ENCODE measurements at regions not wholly inside any gene's neighbourhood (a gene's known extent, or its start where the extent isn't known, plus 50 kb on each side); places are given as distances from the start of the nearest gene placed in this dataset.

DNA sequence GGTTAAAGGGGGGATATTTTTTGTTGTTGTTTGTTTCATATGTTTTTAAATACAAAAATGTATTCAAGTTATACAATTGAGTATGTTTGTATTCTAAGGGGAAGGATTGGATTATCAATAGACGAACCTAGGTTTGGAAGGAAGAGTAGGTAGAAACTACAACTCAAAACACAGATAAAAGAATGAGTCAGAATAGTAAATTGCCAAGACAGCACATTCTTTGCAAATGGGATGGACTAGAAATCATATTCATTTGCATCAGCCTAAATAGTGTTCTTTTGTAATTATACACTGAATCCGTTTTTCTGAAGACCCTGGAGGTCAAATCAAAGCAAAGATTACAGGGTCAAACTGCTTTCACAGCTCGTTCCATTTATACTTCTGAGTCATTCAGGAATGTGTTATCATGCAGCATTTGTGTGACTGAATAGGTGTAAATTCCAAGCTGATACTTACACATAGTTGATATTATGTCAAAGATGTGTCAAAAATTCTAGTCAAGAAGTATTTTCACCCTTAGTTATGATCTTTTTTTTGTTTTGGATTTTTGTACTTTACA, 273.3 kb upstream of the FAT4 start:
- no peak for TF ChIP-seq POLR2A (IDR thresholded peaks at IDR 0.05)
- TF ChIP-seq, protein P1, sequence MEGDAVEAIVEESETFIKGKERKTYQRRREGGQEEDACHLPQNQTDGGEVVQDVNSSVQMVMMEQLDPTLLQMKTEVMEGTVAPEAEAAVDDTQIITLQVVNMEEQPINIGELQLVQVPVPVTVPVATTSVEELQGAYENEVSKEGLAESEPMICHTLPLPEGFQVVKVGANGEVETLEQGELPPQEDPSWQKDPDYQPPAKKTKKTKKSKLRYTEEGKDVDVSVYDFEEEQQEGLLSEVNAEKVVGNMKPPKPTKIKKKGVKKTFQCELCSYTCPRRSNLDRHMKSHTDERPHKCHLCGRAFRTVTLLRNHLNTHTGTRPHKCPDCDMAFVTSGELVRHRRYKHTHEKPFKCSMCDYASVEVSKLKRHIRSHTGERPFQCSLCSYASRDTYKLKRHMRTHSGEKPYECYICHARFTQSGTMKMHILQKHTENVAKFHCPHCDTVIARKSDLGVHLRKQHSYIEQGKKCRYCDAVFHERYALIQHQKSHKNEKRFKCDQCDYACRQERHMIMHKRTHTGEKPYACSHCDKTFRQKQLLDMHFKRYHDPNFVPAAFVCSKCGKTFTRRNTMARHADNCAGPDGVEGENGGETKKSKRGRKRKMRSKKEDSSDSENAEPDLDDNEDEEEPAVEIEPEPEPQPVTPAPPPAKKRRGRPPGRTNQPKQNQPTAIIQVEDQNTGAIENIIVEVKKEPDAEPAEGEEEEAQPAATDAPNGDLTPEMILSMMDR (IDR thresholded peaks at IDR 0.05), result no peak
- H3K27ac ChIP-seq, result no peak overlapping the region
- H3K27me3 ChIP-seq, result no peaks in the 10 kb centered on the region
- DNase-seq, result no peak
- no peak overlapping the region for H3K4me3 ChIP-seq
- no peaks in the 10 kb centered on the region for H3K9me3 ChIP-seq
- H3K4me1 ChIP-seq, result no peaks in the 10 kb centered on the region
- no peaks in the 10 kb centered on the region for H3K36me3 ChIP-seq

DNA sequence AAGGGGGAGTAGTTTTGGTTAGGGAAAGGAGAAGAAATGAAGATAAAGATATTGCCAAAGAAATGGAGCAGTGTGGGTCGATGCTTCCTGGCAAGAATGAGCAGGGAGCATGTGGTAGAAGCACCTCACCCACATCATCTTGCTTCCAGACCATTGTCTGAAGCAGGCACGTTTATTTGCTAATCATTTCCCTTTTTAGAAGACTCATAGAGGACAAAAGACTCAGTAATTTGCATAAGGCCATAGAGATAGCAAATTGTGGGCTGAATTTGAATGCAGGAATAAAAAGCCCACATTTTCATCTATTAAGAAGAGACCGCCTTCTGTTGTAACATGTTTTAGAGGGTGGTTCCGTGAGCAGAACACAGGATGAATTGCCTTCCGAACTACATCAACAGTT, 275.2 kb upstream of the FAT4 start:
- H3K9me3 ChIP-seq, result no peaks in the 10 kb centered on the region
- H3K27ac ChIP-seq, result no peak overlapping the region
- TF ChIP-seq POLR2A (IDR thresholded peaks at IDR 0.05), result no peak
- TF ChIP-seq, protein P1 (IDR thresholded peaks at IDR 0.05), result no peak
- no peaks in the 10 kb centered on the region for H3K27me3 ChIP-seq
- no peak overlapping the region for H3K4me3 ChIP-seq
- no peak for DNase-seq
- H3K4me1 ChIP-seq, result no peaks in the 10 kb centered on the region
- H3K36me3 ChIP-seq, result no peaks in the 10 kb centered on the region

DNA sequence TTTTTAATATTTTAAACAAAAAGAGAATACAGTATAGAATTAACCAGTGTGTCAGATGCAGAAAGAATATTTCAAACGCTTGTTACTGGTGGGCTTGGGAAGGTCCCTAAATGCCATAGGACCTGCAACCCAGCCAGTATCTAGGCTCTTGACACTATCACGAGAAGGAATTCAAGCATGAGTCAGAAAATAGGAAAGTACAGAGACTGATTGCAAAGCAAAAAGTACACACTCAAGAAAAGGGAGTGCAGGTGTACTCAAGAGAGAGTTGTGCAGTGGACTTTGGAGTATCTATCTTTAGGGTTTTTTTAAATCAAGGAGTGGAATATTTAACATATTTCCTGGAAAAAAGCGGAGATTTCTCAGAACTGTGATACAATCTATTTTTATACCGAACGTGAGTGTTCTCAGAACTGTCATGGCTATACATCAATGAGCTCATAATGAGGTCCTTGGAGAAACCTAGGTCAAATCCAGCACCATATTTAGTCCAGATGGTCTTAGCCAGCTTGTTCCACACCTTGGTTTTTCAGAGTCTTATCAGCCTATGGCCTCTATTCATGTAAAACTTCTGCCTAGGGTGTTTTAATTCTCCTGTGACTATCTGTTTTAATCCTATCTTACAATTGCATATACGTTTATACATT, 291.8 kb upstream of the FAT4 start:
- H3K27me3 ChIP-seq, result no peaks in the 10 kb centered on the region
- no peak overlapping the region for H3K4me3 ChIP-seq
- no peaks in the 10 kb centered on the region for H3K4me1 ChIP-seq
- DNase-seq, result no peak
- no peaks in the 10 kb centered on the region for H3K9me3 ChIP-seq
- TF ChIP-seq, protein P1 (IDR thresholded peaks at IDR 0.05), result no peak
- TF ChIP-seq POLR2A (IDR thresholded peaks at IDR 0.05), result no peak
- H3K27ac ChIP-seq, result no peak overlapping the region
- no peaks in the 10 kb centered on the region for H3K36me3 ChIP-seq

DNA sequence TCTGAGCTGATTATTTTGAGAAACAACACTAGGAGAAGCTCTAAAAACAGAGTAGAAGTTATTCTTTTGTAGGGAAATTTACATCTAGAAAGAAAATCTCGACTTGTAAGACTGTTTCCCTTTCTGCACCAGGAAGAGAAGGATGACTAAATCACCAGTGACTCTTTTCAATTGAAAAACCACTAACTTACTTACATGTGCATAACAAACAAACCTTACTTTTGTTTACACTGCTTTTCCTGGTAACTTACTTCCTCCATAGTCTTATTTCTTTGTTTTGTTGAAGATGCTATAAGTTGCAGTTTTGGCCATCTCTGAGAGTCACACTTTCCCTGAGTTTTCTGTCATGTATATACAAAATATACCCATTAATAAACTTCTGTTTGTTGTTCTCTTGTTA, 293.6 kb upstream of the FAT4 start:
- H3K36me3 ChIP-seq, result no peaks in the 10 kb centered on the region
- DNase-seq, result no peak
- H3K4me3 ChIP-seq, result no peak overlapping the region
- no peaks in the 10 kb centered on the region for H3K9me3 ChIP-seq
- H3K27me3 ChIP-seq, result no peaks in the 10 kb centered on the region
- H3K27ac ChIP-seq, result no peak overlapping the region
- TF ChIP-seq, protein P1 (IDR thresholded peaks at IDR 0.05), result no peak
- no peaks in the 10 kb centered on the region for H3K4me1 ChIP-seq

DNA sequence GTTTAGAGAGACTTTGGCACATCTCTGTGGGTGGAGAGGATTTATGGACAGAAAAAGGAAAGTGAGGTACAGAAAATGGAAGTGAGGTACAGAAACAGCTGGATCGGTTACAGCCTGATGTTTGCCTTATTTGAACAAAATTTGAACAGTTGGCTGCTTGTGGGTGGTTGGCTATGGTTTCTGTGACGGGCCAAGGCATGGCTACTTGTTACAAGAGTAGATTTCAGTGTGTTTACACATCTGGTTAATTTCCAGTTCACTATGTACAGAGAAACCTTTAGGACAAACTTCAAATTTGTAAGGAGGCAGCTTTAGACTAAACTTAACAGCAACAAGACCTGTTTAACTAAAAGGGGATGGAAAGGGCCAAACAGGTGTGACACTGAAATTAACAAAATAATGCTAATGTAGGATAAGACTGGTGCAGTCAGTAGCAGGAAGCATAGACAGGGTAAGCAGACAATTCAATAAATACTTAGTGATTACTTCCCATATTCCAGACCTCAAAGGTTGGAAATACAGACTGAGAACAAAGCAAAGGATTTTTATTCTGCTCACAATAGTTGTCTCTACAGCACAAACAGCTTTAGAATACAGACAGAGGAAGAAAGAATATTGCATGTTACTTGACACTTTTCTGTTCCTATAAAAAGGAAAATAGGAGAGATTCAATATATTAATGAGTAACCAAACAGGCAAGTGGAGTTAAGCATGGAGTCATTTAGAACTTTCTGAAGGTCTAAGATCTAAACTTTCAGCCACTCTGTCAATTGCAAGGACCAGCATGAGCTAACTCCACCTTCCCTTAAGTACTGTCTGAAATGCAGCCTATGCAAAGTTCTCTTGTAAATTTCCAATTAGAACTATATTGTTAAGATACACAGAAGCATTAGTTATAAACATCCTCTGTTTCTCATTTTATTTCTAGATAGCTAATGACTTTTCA, 294.4 kb upstream of the FAT4 start:
- DNase-seq, result no peak
- no peak overlapping the region for H3K4me3 ChIP-seq
- no peaks in the 10 kb centered on the region for H3K4me1 ChIP-seq
- no peaks in the 10 kb centered on the region for H3K36me3 ChIP-seq
- TF ChIP-seq, protein P1 (IDR thresholded peaks at IDR 0.05), result no peak
- TF ChIP-seq POLR2A (IDR thresholded peaks at IDR 0.05), result no peak
- H3K27me3 ChIP-seq, result no peaks in the 10 kb centered on the region
- H3K9me3 ChIP-seq, result no peaks in the 10 kb centered on the region
- H3K27ac ChIP-seq, result no peak overlapping the region
